PC-3 (cell line): ENCODE measurements at regions not wholly inside any gene's neighbourhood (a gene's known extent, or its start where the extent isn't known, plus 50 kb on each side); places are given as distances from the start of the nearest gene placed in this dataset.
"Not testable (repeated sequence)": the region's sequence is repeated elsewhere in the genome, so short reads cannot be mapped to it uniquely, and the experiment has no call there.

Experiments used
- ATAC-seq: fragments of 200-7000 bp; cut with Tn5 transposase; 2 replicates; pipeline ENCODE4 v1.9.1; 2020; ENCODE audit warnings: mild to moderate bottlenecking, moderate library complexity
- BruUV-seq: library from RNA; stranded (reverse); fragments of 400-500 nt; replicated peaks from 2 replicates; lab custom pipeline; 2021; lab: Mats Ljungman, UMichigan
- CTCF ChIA-PET: fragments of 300-600 bp; sonication (Branson Sonifier 250); formaldehyde crosslinking; loops from one replicate; lab custom pipeline; 2022; ENCODE audit warnings: antibody characterized with exemption; lab: Charles Lee
- POLR2A ChIA-PET: fragments of 300-600 bp; sonication (Branson Sonifier 250); formaldehyde crosslinking; loops from one replicate; lab custom pipeline; 2022; ENCODE audit warnings: antibody characterized with exemption; ENCODE audit not compliant: unreplicated experiment; lab: Charles Lee
- DNase-seq: peaks from one replicate; pipeline ENCODE4 v3.0.0-alpha.2; 2015
- H2AFZ ChIP-seq: fragments of 300-600 bp; sonication (generic); 2 replicates; pipeline ENCODE4 v1.6.0; 2016; ENCODE audit warnings: antibody characterized with exemption, low read length
- H3F3A ChIP-seq: fragments of 300-600 bp; sonication (generic); one replicate; pipeline ENCODE4 v1.6.0; 2017; ENCODE audit warnings: antibody characterized with exemption, low read length, control low read depth, mild to moderate bottlenecking; ENCODE audit not compliant: unreplicated experiment
- H3K27ac ChIP-seq: fragments of 300-600 bp; sonication (generic); 2 replicates; pipeline ENCODE4 v1.5.1; 2016; ENCODE audit warnings: mild to moderate bottlenecking, low read length
- H3K27me3 ChIP-seq: fragments of 300-600 bp; sonication (generic); 2 replicates; pipeline ENCODE4 v1.6.1; 2016; ENCODE audit warnings: low read length, mixed read lengths
- H3K36me3 ChIP-seq: fragments of 300-600 bp; sonication (generic); 2 replicates; pipeline ENCODE4 v1.6.1; 2016; ENCODE audit warnings: low read depth, mixed run types, low read length, mixed read lengths
- H3K4me1 ChIP-seq: fragments of 300-600 bp; sonication (generic); 2 replicates; pipeline ENCODE4 v1.5.1; 2016; ENCODE audit warnings: low read length; ENCODE audit not compliant: insufficient read depth
- H3K4me2 ChIP-seq: fragments of 300-600 bp; sonication (generic); 2 replicates; pipeline ENCODE4 v1.6.0; 2016; ENCODE audit warnings: low read length
- H3K4me3 ChIP-seq: fragments of 300-600 bp; sonication (generic); 2 replicates; pipeline ENCODE4 v1.5.1; 2016; ENCODE audit warnings: mild to moderate bottlenecking, low read length, mixed read lengths
- H3K79me2 ChIP-seq: fragments of 300-600 bp; sonication (generic); 2 replicates; pipeline ENCODE4 v1.6.1; 2017; ENCODE audit warnings: low read length, mixed read lengths
- H3K9ac ChIP-seq: fragments of 300-600 bp; sonication (generic); 2 replicates; pipeline ENCODE4 v1.6.0; 2016; ENCODE audit warnings: mild to moderate bottlenecking, low read length
- H3K9me2 ChIP-seq: fragments of 300-600 bp; sonication (generic); replicated peaks from 2 replicates; pipeline ENCODE4 v1.6.1; 2016; ENCODE audit warnings: mixed run types, low read length, mixed read lengths
- H3K9me3 ChIP-seq: fragments of 300-600 bp; sonication (generic); 2 replicates; pipeline ENCODE4 v1.6.1; 2016; ENCODE audit warnings: low read length, mixed read lengths
- H4K20me1 ChIP-seq: fragments of 300-600 bp; sonication (generic); 2 replicates; pipeline ENCODE4 v1.6.1; 2016; ENCODE audit warnings: low read length, mixed read lengths
- CTCF ChIP-seq: fragments of 300-600 bp; sonication (generic); conservative IDR thresholded peaks from 2 replicates; pipeline ENCODE4 v1.5.1; 2017; ENCODE audit warnings: antibody characterized with exemption, low read depth, mild to moderate bottlenecking, low read length
- EZH2 ChIP-seq: fragments of 300-600 bp; sonication (generic); IDR thresholded peaks from one replicate; pipeline ENCODE4 v1.6.1; 2017; ENCODE audit warnings: antibody characterized with exemption, mild to moderate bottlenecking, low read length; ENCODE audit not compliant: unreplicated experiment
- EZH2phosphoT487 ChIP-seq: fragments of 300-600 bp; sonication (generic); IDR thresholded peaks from 2 replicates; pipeline ENCODE4 v1.6.1; 2018; ENCODE audit warnings: mild to moderate bottlenecking, antibody characterized with exemption, low read length, borderline replicate concordance
- intact Hi-C: fragments of 100-400 bp; cut with micrococcal nuclease; formaldehyde crosslinking; loops from 2 replicates; pipeline ENCODE4 v1.9.0; 2023

GRCh38 chr22:46031965-46032851 lies 55.2 kb upstream of the WNT7B start:
- H4K20me1 ChIP-seq, result no peaks in the 10 kb centered on the region
- no peaks in the 10 kb centered on the region for H3K27me3 ChIP-seq
- H3K4me3 ChIP-seq, result no peak overlapping the region
- H3K4me2 ChIP-seq, result no peak overlapping the region
- no peak overlapping the region for H3K9ac ChIP-seq
- ATAC-seq, result no peak
- intact Hi-C loops, result no loop called here
- no peaks in the 10 kb centered on the region for H3K9me3 ChIP-seq
- peaks cover 16% of the 10 kb centered on the region for H3K79me2 ChIP-seq
- peaks cover 18% of the 10 kb centered on the region for H3K4me1 ChIP-seq
- no peak for TF ChIP-seq EZH2phosphoT487
- TF ChIP-seq EZH2, result no peak
- TF ChIP-seq CTCF, result no peak
- DNase-seq, result no peak
- H3K27ac ChIP-seq, result no peak overlapping the region
- BruUV-seq, result no TSS peak
- H3F3A ChIP-seq, result no peaks in the 10 kb centered on the region
- no peak overlapping the region for H2AFZ ChIP-seq
- H3K9me2 ChIP-seq, result no peaks in the 10 kb centered on the region
- ChIA-PET CTCF (no interaction called here), POLR2A (no interaction called here)
- H3K36me3 ChIP-seq, result no peaks in the 10 kb centered on the region

- intact Hi-C loops, result no loop called here
- Histone ChIP-seq H3F3A (no peaks in the 10 kb centered on the region), H3K4me3 (no peak overlapping the region), H3K27me3 (no peaks in the 10 kb centered on the region), H3K4me2 (no peak overlapping the region), H3K79me2 (peaks cover 19% of the 10 kb centered on the region), H3K9me2 (no peaks in the 10 kb centered on the region), H3K36me3 (no peaks in the 10 kb centered on the region), H3K9ac (no peak overlapping the region), H3K4me1 (peaks cover 16% of the 10 kb centered on the region), H3K27ac (no peak overlapping the region), H3K9me3 (no peaks in the 10 kb centered on the region), H4K20me1 (no peaks in the 10 kb centered on the region), H2AFZ (no peak overlapping the region)
- BruUV-seq, result no TSS peak
- DNase-seq, result no peak
- no peak for ATAC-seq
- TF ChIP-seq CTCF (no peak), EZH2phosphoT487 (no peak), EZH2 (no peak)
- CTCF ChIA-PET, result no interaction called here
- POLR2A ChIA-PET, result no interaction called here
These were observed 56.6 kb upstream of the WNT7B start for GRCh38 chr22:46033256-46034200.

- Histone ChIP-seq H3K79me2 (peaks cover 19% of the 10 kb centered on the region), H3K4me3 (0 out of 2 replicates have a peak overlapping the region, but pooled peaks have one; percentile 76), H3K4me1 (peaks cover 16% of the 10 kb centered on the region), H2AFZ (0 out of 2 replicates have a peak overlapping the region, but pooled peaks have one; percentile 95), H3K4me2 (peak overlapping the region; percentile 87)
- H3K36me3 ChIP-seq, H3K9ac ChIP-seq, CTCF ChIA-PET, ATAC-seq, H4K20me1 ChIP-seq, H3K9me2 ChIP-seq, H3F3A ChIP-seq, H3K27me3 ChIP-seq, H3K27ac ChIP-seq, POLR2A ChIA-PET, BruUV-seq, intact Hi-C loops, H3K9me3 ChIP-seq, DNase-seq: not testable (repeated sequence)
These were observed 57.5 kb upstream of the WNT7B start for GRCh38 chr22:46034480-46034879.
